ENCODE measurements at regions not wholly inside any gene's neighbourhood (a gene's known extent, or its start where the extent isn't known, plus 50 kb on each side); places are given as distances from the start of the nearest gene placed in this dataset.
A peak's percentile ranks its signal among the peaks of the same experiment; 100 is the strongest.

DNA sequence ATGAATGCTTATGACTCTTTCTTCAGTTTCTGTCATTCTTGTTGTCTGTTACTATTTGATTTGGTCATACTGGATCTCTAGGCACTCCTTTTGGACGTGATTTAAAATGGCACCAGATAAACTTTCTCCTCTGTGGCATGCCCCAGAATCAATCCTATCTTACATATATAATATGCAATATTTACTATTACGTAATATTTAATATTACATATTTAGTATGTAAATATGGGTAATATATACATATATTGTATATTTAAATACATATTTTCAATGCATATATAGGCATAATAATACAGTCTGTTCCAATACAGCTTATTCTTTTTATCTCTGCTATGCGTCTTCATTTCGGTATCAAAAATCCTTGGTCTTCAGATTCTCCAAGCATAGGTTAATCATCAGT is 104.4 kb upstream of the PRR20A start:
- Histone ChIP-seq H3K27me3 (ENCODE audit: control insufficient read depth, insufficient read depth, low read length) (no peaks in the 10 kb centered on the region), H3K4me3 (ENCODE audit: low read length in 3 of 3) (no peak overlapping the region), H3K4me1 (ENCODE audit: control insufficient read depth in 2 of 3, insufficient read depth in 2 of 3, low read depth in 1 of 3, low read length in 3 of 3) (no peaks in the 10 kb centered on the region), H3K9me3 (ENCODE audit: control insufficient read depth in 2 of 3, insufficient read depth in 1 of 3, low read length in 3 of 3) (no peaks in the 10 kb centered on the region), H3K27ac (ENCODE audit: low read depth in 2 of 2, low read length in 2 of 2) (no peak overlapping the region), H3K9ac (ENCODE audit: low read length in 3 of 3) (no peak overlapping the region), H3K36me3 (ENCODE audit: control insufficient read depth in 2 of 3, insufficient read depth in 3 of 3, low read length in 3 of 3) (no peaks in the 10 kb centered on the region)
- TF ChIP-seq, protein P1, sequence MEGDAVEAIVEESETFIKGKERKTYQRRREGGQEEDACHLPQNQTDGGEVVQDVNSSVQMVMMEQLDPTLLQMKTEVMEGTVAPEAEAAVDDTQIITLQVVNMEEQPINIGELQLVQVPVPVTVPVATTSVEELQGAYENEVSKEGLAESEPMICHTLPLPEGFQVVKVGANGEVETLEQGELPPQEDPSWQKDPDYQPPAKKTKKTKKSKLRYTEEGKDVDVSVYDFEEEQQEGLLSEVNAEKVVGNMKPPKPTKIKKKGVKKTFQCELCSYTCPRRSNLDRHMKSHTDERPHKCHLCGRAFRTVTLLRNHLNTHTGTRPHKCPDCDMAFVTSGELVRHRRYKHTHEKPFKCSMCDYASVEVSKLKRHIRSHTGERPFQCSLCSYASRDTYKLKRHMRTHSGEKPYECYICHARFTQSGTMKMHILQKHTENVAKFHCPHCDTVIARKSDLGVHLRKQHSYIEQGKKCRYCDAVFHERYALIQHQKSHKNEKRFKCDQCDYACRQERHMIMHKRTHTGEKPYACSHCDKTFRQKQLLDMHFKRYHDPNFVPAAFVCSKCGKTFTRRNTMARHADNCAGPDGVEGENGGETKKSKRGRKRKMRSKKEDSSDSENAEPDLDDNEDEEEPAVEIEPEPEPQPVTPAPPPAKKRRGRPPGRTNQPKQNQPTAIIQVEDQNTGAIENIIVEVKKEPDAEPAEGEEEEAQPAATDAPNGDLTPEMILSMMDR (IDR thresholded peaks at IDR 0.05; ENCODE audit: borderline replicate concordance, extremely low read depth, insufficient read depth), result no peak
- intact Hi-C loops (cut with DNase I), result no loop called here
- DNase-seq (no peak), FAIRE-seq (no peak)

DNA sequence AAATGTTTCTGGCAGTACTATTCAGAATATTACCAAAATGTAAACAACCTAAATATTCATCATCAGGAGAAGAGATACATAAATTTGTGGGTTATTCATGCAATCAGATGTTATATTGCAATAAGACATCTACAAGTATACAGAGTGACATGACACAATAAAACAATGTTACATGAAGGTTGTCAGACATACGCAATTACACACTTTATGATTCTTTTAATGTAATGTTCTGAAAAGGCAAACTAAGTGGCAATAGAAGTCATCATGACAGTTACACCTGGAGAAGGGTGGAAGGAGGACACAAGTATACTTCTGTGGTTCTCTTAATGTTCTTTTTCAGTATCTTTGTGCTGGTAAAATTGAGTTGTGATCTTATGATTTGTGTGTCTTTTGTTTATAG is 95.8 kb upstream of the PRR20A start:
- DNase-seq (no peak), FAIRE-seq (no peak)
- H3K9me3 ChIP-seq (ENCODE audit: control insufficient read depth in 2 of 3, insufficient read depth in 1 of 3, low read length in 3 of 3), result peaks cover 0 to 1% (median 1%) of the 10 kb centered on the region in 3 donors
- no peak overlapping the region for H3K9ac ChIP-seq (ENCODE audit: low read length in 3 of 3)
- no peaks in the 10 kb centered on the region for H3K36me3 ChIP-seq (ENCODE audit: control insufficient read depth in 2 of 3, insufficient read depth in 3 of 3, low read length in 3 of 3)
- H3K4me1 ChIP-seq (ENCODE audit: control insufficient read depth in 2 of 3, insufficient read depth in 2 of 3, low read depth in 1 of 3, low read length in 3 of 3), result no peaks in the 10 kb centered on the region
- no peak overlapping the region for H3K4me3 ChIP-seq (ENCODE audit: low read length in 3 of 3)
- TF ChIP-seq, protein P1 (IDR thresholded peaks at IDR 0.05; ENCODE audit: borderline replicate concordance, extremely low read depth, insufficient read depth), result no peak
- H3K27me3 ChIP-seq (ENCODE audit: control insufficient read depth, insufficient read depth, low read length), result no peaks in the 10 kb centered on the region
- intact Hi-C loops (cut with DNase I), result no loop called here
- no peak overlapping the region for H3K27ac ChIP-seq (ENCODE audit: low read depth in 2 of 2, low read length in 2 of 2)

DNA sequence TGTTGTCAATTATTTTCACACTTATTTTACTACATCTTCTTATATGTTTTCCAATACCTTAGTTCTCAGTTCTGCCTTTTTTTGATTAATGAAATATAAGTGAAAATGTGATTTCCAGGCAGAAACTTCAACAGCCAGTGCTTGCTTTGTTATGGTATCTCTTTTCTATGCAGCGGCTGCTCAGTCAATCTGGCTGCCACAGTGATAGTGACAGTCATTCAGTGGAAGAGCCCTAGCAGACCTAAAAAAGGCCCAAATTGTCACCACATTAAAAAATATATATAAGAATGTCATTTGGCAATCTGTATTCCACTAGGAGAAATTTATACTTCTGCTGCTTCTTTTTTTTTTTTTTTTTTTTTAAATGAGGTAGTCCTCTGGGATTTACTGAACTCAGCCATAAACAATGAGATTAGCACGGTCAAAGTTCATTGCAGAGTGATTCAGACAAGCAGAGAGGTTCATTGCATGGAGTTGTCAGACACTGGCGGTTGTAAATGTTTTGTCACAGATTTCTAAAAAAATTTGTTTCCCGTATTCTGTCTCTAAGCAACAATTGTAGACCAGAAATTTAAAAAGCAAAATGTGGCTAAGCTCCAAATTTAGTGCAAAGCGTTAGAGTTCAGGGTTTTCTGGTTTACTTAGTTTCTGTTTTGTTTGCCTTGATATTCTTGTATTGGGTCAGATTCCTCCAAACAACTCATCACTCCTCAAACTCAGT is 94.7 kb upstream of the PRR20A start:
- Histone ChIP-seq H3K27me3 (ENCODE audit: control insufficient read depth, insufficient read depth, low read length) (no peaks in the 10 kb centered on the region), H3K36me3 (ENCODE audit: control insufficient read depth in 2 of 3, insufficient read depth in 3 of 3, low read length in 3 of 3) (no peaks in the 10 kb centered on the region), H3K9ac (ENCODE audit: low read length in 3 of 3) (no peak overlapping the region), H3K27ac (ENCODE audit: low read depth in 2 of 2, low read length in 2 of 2) (no peak overlapping the region), H3K9me3 (ENCODE audit: control insufficient read depth in 2 of 3, insufficient read depth in 1 of 3, low read length in 3 of 3) (peaks cover 0 to 7% (median 3%) of the 10 kb centered on the region in 3 donors), H3K4me3 (ENCODE audit: low read length in 3 of 3) (peak overlapping the region in 1 of 3 donors; percentile 28), H3K4me1 (ENCODE audit: control insufficient read depth in 2 of 3, insufficient read depth in 2 of 3, low read depth in 1 of 3, low read length in 3 of 3) (no peaks in the 10 kb centered on the region)
- intact Hi-C loops (cut with DNase I), result no loop called here
- no peak for FAIRE-seq
- peak in 2 of 5 donors; percentile 20 to 67 for DNase-seq
- TF ChIP-seq, protein P1 (IDR thresholded peaks at IDR 0.05; ENCODE audit: borderline replicate concordance, extremely low read depth, insufficient read depth), result no peak

Data from kidney (tissue), 13 donors.